GM12878 (cell line): ENCODE measurements at regions not wholly inside any gene's neighbourhood (a gene's known extent, or its start where the extent isn't known, plus 50 kb on each side); places are given as distances from the start of the nearest gene placed in this dataset.

Experiments
- CBX5 ChIP-seq: sonication (generic); IDR thresholded peaks from 2 replicates; pipeline ENCODE4 v1.6.1; 2016; ENCODE audit warnings: low read depth, moderate library complexity, mild to moderate bottlenecking, inconsistent platforms
- CREM ChIP-seq: IDR thresholded peaks from 2 replicates; pipeline ENCODE4 v1.6.1; 2014; ENCODE audit warnings: antibody characterized with exemption, low read depth
- HCFC1 ChIP-seq: fragments of 150-350 bp; IDR thresholded peaks from 2 replicates; pipeline ENCODE4 v1.6.1; 2014; ENCODE audit warnings: low read length
- MLLT1 ChIP-seq: fragments of 450-650 bp; IDR thresholded peaks from 2 replicates; pipeline ENCODE4 v1.6.1; 2016; ENCODE audit warnings: mild to moderate bottlenecking
- MTA3 ChIP-seq: IDR thresholded peaks from 2 replicates; pipeline ENCODE4 v1.6.1; 2012; ENCODE audit warnings: low read length, inconsistent platforms, borderline replicate concordance
- MYB ChIP-seq: fragments of 150-350 bp; IDR thresholded peaks from 2 replicates; pipeline ENCODE4 v1.6.1; 2014; ENCODE audit warnings: mild to moderate bottlenecking, low read depth, low read length, borderline replicate concordance
- NFYA ChIP-seq: IDR thresholded peaks from 2 replicates; pipeline ENCODE4 v1.6.1; 2011; ENCODE audit warnings: low read depth, mild to moderate bottlenecking, low read length, improper control_type of control experiment, borderline replicate concordance
- NR2C2 ChIP-seq: IDR thresholded peaks from 2 replicates; pipeline ENCODE4 v1.6.1; 2011; ENCODE audit warnings: borderline replicate concordance, low read depth; ENCODE audit not compliant: control insufficient read depth, insufficient read length
- PBX3 ChIP-seq: IDR thresholded peaks from 2 replicates; pipeline ENCODE4 v1.6.1; 2011; ENCODE audit warnings: mild to moderate bottlenecking, low read depth, low read length, moderate library complexity; ENCODE audit not compliant: insufficient replicate concordance
- PKNOX1 ChIP-seq: fragments of 450-650 bp; IDR thresholded peaks from 2 replicates; pipeline ENCODE4 v1.6.1; 2016; ENCODE audit warnings: mild to moderate bottlenecking
- POLR2AphosphoS2 ChIP-seq: IDR thresholded peaks from 2 replicates; pipeline ENCODE4 v1.6.1; 2011; ENCODE audit warnings: low read depth, mild to moderate bottlenecking, low read length, improper control_type of control experiment, moderate library complexity
- SKIL ChIP-seq: fragments of 450-650 bp; IDR thresholded peaks from 2 replicates; pipeline ENCODE4 v1.6.1; 2017; ENCODE audit warnings: mild to moderate bottlenecking, low read depth, inconsistent platforms; ENCODE audit not compliant: poor library complexity, severe bottlenecking
- SREBF1 ChIP-seq: IDR thresholded peaks from 2 replicates; pipeline ENCODE4 v1.6.1; 2012; ENCODE audit warnings: mild to moderate bottlenecking, low read length
- TBL1XR1 ChIP-seq: IDR thresholded peaks from 2 replicates; pipeline ENCODE4 v1.6.1; 2012; ENCODE audit warnings: low read depth, low read length, improper control_type of control experiment
- ZNF592 ChIP-seq: fragments of 450-650 bp; IDR thresholded peaks from 2 replicates; pipeline ENCODE4 v1.6.1; 2017; ENCODE audit warnings: mild to moderate bottlenecking, moderate library complexity
- ZNF687 ChIP-seq: fragments of 450-650 bp; IDR thresholded peaks from 2 replicates; pipeline ENCODE4 v1.6.1; 2017; ENCODE audit warnings: mild to moderate bottlenecking, moderate library complexity
- ZSCAN29 ChIP-seq: fragments of 450-650 bp; IDR thresholded peaks from 2 replicates; pipeline ENCODE4 v1.6.1; 2017; ENCODE audit warnings: mild to moderate bottlenecking, moderate library complexity

GRCh38 chr5:160496334-160496733 lies 74.7 kb downstream of the PTTG1 start (continued):
- TF ChIP-seq POLR2AphosphoS2 = no peak
- TF ChIP-seq SKIL = peak; percentile 48
- TF ChIP-seq MLLT1 = no peak
- TF ChIP-seq NR2C2 = no peak
- no peak for TF ChIP-seq TBL1XR1
- TF ChIP-seq NFYA = no peak
- TF ChIP-seq PKNOX1 = peak; percentile 48
- no peak for TF ChIP-seq ZSCAN29
- no peak for TF ChIP-seq ZNF592
- TF ChIP-seq CREM = no peak
- TF ChIP-seq CBX5 = no peak
- no peak for TF ChIP-seq MYB
- no peak for TF ChIP-seq MTA3
- TF ChIP-seq PBX3 = no peak
- TF ChIP-seq ZNF687 = no peak
- TF ChIP-seq SREBF1 = no peak
- no peak for TF ChIP-seq HCFC1
